ENCODE measurements at regions not wholly inside any gene's neighbourhood (a gene's known extent, or its start where the extent isn't known, plus 50 kb on each side); places are given as distances from the start of the nearest gene placed in this dataset.

- TF ChIP-seq ELF4 (IDR thresholded peaks at IDR 0.05) (no peak), SP1 (IDR thresholded peaks at IDR 0.05) (no peak), CTBP1 (IDR thresholded peaks at IDR 0.05; ENCODE audit: borderline replicate concordance) (no peak), ARNT (IDR thresholded peaks at IDR 0.05) (no peak), BHLHE40 (IDR thresholded peaks at IDR 0.05; ENCODE audit: borderline replicate concordance) (no peak)
Measured at GRCh38 chr4:131566026-131566425, 1583.1 kb upstream of the PCDH10 start.

Data from HEK293T (cell line).